PC-3 (cell line): ENCODE measurements at regions not wholly inside any gene's neighbourhood (a gene's known extent, or its start where the extent isn't known, plus 50 kb on each side); places are given as distances from the start of the nearest gene placed in this dataset.

Source experiments
- ATAC-seq: fragments of 200-7000 bp; cut with Tn5 transposase; 2 replicates; pipeline ENCODE4 v1.9.1; 2020; ENCODE audit warnings: mild to moderate bottlenecking, moderate library complexity
- BruUV-seq: library from RNA; stranded (reverse); fragments of 400-500 nt; replicated peaks from 2 replicates; lab custom pipeline; 2021; lab: Mats Ljungman, UMichigan
- CTCF ChIA-PET: fragments of 300-600 bp; sonication (Branson Sonifier 250); formaldehyde crosslinking; loops from one replicate; lab custom pipeline; 2022; ENCODE audit warnings: antibody characterized with exemption; lab: Charles Lee
- POLR2A ChIA-PET: fragments of 300-600 bp; sonication (Branson Sonifier 250); formaldehyde crosslinking; loops from one replicate; lab custom pipeline; 2022; ENCODE audit warnings: antibody characterized with exemption; ENCODE audit not compliant: unreplicated experiment; lab: Charles Lee
- DNase-seq: peaks from one replicate; pipeline ENCODE4 v3.0.0-alpha.2; 2015
- H2AFZ ChIP-seq: fragments of 300-600 bp; sonication (generic); 2 replicates; pipeline ENCODE4 v1.6.0; 2016; ENCODE audit warnings: antibody characterized with exemption, low read length
- H3F3A ChIP-seq: fragments of 300-600 bp; sonication (generic); one replicate; pipeline ENCODE4 v1.6.0; 2017; ENCODE audit warnings: antibody characterized with exemption, low read length, control low read depth, mild to moderate bottlenecking; ENCODE audit not compliant: unreplicated experiment
- H3K27ac ChIP-seq: fragments of 300-600 bp; sonication (generic); 2 replicates; pipeline ENCODE4 v1.5.1; 2016; ENCODE audit warnings: mild to moderate bottlenecking, low read length
- H3K27me3 ChIP-seq: fragments of 300-600 bp; sonication (generic); 2 replicates; pipeline ENCODE4 v1.6.1; 2016; ENCODE audit warnings: low read length, mixed read lengths
- H3K36me3 ChIP-seq: fragments of 300-600 bp; sonication (generic); 2 replicates; pipeline ENCODE4 v1.6.1; 2016; ENCODE audit warnings: low read depth, mixed run types, low read length, mixed read lengths
- H3K4me1 ChIP-seq: fragments of 300-600 bp; sonication (generic); 2 replicates; pipeline ENCODE4 v1.5.1; 2016; ENCODE audit warnings: low read length; ENCODE audit not compliant: insufficient read depth
- H3K4me2 ChIP-seq: fragments of 300-600 bp; sonication (generic); 2 replicates; pipeline ENCODE4 v1.6.0; 2016; ENCODE audit warnings: low read length
- H3K4me3 ChIP-seq: fragments of 300-600 bp; sonication (generic); 2 replicates; pipeline ENCODE4 v1.5.1; 2016; ENCODE audit warnings: mild to moderate bottlenecking, low read length, mixed read lengths
- H3K79me2 ChIP-seq: fragments of 300-600 bp; sonication (generic); 2 replicates; pipeline ENCODE4 v1.6.1; 2017; ENCODE audit warnings: low read length, mixed read lengths
- H3K9ac ChIP-seq: fragments of 300-600 bp; sonication (generic); 2 replicates; pipeline ENCODE4 v1.6.0; 2016; ENCODE audit warnings: mild to moderate bottlenecking, low read length
- H3K9me2 ChIP-seq: fragments of 300-600 bp; sonication (generic); replicated peaks from 2 replicates; pipeline ENCODE4 v1.6.1; 2016; ENCODE audit warnings: mixed run types, low read length, mixed read lengths
- H3K9me3 ChIP-seq: fragments of 300-600 bp; sonication (generic); 2 replicates; pipeline ENCODE4 v1.6.1; 2016; ENCODE audit warnings: low read length, mixed read lengths
- H4K20me1 ChIP-seq: fragments of 300-600 bp; sonication (generic); 2 replicates; pipeline ENCODE4 v1.6.1; 2016; ENCODE audit warnings: low read length, mixed read lengths
- EZH2 ChIP-seq: fragments of 300-600 bp; sonication (generic); IDR thresholded peaks from one replicate; pipeline ENCODE4 v1.6.1; 2017; ENCODE audit warnings: antibody characterized with exemption, mild to moderate bottlenecking, low read length; ENCODE audit not compliant: unreplicated experiment
- EZH2phosphoT487 ChIP-seq: fragments of 300-600 bp; sonication (generic); IDR thresholded peaks from 2 replicates; pipeline ENCODE4 v1.6.1; 2018; ENCODE audit warnings: mild to moderate bottlenecking, antibody characterized with exemption, low read length, borderline replicate concordance
- intact Hi-C: fragments of 100-400 bp; cut with micrococcal nuclease; formaldehyde crosslinking; loops from 2 replicates; pipeline ENCODE4 v1.9.0; 2023
- TF ChIP-seq, protein P1 (sequence below): fragments of 300-600 bp; sonication (generic); conservative IDR thresholded peaks from 2 replicates; pipeline ENCODE4 v1.5.1; 2017; ENCODE audit warnings: antibody characterized with exemption, low read depth, mild to moderate bottlenecking, low read length

DNA sequence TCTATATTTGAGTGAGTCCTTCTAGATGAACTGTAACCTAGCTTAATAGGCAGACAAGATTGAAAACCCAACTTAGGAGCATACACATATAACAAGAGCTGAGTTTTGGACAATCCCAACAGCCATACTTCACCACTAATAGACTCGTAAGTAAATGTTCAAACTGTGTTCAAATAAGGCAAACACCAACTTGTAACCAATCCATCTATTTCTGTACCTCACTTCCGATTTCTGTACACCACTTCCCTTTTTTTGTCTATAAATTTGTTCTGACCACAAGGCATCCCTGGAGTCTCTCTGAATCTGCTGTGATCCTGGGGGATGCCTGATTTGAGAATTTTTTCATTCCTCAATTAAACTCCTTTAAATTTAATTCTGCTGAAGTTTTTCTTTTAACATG is 1149.1 kb upstream of the NRXN1 start:
- peaks cover 2% of the 10 kb centered on the region; the same call in 1 of the 2 replicates for H3K36me3 ChIP-seq
- no peak for ATAC-seq

DNA sequence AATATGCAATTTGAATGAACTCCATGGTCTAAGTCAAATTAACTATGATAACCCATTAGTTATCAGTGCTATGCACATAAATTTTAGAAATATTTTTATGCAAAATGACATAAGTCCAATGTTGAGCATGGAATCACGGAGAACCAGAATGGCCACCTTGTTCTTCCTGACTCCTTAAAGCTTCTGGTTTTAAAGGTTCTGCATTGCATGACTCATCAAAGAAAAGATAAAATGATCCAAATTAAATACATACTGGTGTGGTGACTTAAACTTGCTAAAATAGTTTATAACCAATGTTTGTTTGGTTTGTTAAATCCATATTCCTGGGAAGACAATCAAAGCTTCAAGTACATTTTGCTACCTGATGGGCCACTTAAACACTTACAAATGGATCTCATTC is 1146.9 kb upstream of the NRXN1 start:
- Histone ChIP-seq H3K4me3 (no peak overlapping the region), H3K79me2 (no peaks in the 10 kb centered on the region), H3K9me3 (peaks cover 18% of the 10 kb centered on the region; the same call in 1 of the 2 replicates), H3K4me1 (peaks cover 10% of the 10 kb centered on the region; the same call in 1 of the 2 replicates), H3K9me2 (no peaks in the 10 kb centered on the region), H3K4me2 (no peak overlapping the region), H3K27me3 (no peaks in the 10 kb centered on the region), H3F3A (no peaks in the 10 kb centered on the region), H3K36me3 (peaks cover 2% of the 10 kb centered on the region; the same call in 1 of the 2 replicates), H3K9ac (no peak overlapping the region), H4K20me1 (no peaks in the 10 kb centered on the region), H3K27ac (peak overlapping the region; percentile 21; the same call in 1 of the 2 replicates), H2AFZ (no peak overlapping the region)
- TF ChIP-seq, protein P1, sequence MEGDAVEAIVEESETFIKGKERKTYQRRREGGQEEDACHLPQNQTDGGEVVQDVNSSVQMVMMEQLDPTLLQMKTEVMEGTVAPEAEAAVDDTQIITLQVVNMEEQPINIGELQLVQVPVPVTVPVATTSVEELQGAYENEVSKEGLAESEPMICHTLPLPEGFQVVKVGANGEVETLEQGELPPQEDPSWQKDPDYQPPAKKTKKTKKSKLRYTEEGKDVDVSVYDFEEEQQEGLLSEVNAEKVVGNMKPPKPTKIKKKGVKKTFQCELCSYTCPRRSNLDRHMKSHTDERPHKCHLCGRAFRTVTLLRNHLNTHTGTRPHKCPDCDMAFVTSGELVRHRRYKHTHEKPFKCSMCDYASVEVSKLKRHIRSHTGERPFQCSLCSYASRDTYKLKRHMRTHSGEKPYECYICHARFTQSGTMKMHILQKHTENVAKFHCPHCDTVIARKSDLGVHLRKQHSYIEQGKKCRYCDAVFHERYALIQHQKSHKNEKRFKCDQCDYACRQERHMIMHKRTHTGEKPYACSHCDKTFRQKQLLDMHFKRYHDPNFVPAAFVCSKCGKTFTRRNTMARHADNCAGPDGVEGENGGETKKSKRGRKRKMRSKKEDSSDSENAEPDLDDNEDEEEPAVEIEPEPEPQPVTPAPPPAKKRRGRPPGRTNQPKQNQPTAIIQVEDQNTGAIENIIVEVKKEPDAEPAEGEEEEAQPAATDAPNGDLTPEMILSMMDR: no peak
- TF ChIP-seq EZH2phosphoT487: no peak
- no peak for TF ChIP-seq EZH2
- ChIA-PET CTCF (no interaction called here), POLR2A (no interaction called here)
- ATAC-seq (peak; percentile 80), DNase-seq (peak; percentile 64)
- intact Hi-C loops: no loop called here
- BruUV-seq: no TSS peak

More for the DNA sequence above, 1149.1 kb upstream of the NRXN1 start:
- TF ChIP-seq EZH2phosphoT487 (no peak), EZH2 (no peak)
- TF ChIP-seq, protein P1: no peak
- Histone ChIP-seq H4K20me1 (no peaks in the 10 kb centered on the region), H3K9me2 (no peaks in the 10 kb centered on the region), H2AFZ (no peak overlapping the region), H3F3A (no peaks in the 10 kb centered on the region), H3K4me1 (peaks cover 10% of the 10 kb centered on the region; the same call in 1 of the 2 replicates), H3K4me2 (no peak overlapping the region), H3K4me3 (no peak overlapping the region), H3K27ac (no peak overlapping the region), H3K9me3 (peaks cover 18% of the 10 kb centered on the region; the same call in 1 of the 2 replicates), H3K27me3 (no peaks in the 10 kb centered on the region), H3K9ac (no peak overlapping the region), H3K79me2 (no peaks in the 10 kb centered on the region)
- ChIA-PET POLR2A (no interaction called here), CTCF (no interaction called here)
- no peak for DNase-seq
- no TSS peak for BruUV-seq
- intact Hi-C loops: no loop called here

DNA sequence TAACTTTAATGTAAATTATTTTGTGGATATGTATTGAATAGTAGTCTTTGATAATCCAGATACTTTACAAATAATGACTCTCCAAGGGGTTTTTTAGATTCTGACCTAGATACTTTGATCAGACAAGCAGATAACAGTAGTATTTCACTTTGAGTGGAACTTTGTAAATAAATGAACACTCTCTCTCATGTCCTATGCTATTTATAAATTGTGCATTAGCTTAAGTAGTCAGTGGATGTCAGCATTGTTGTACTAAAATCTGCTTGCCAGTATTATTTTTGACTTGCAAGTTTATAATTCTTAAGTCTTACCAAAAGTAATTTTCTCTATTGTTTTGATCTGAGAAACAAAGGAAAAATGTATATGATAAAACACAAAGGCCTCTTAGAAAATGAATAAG is 1113.1 kb upstream of the NRXN1 start:
- Histone ChIP-seq H3K4me2 (no peak overlapping the region), H3K9me2 (no peaks in the 10 kb centered on the region), H3K4me1 (peaks cover 4% of the 10 kb centered on the region; the same call in 1 of the 2 replicates), H3F3A (no peaks in the 10 kb centered on the region), H3K4me3 (no peak overlapping the region), H4K20me1 (no peaks in the 10 kb centered on the region), H3K36me3 (no peaks in the 10 kb centered on the region), H2AFZ (no peak overlapping the region), H3K9ac (no peak overlapping the region), H3K27me3 (no peaks in the 10 kb centered on the region), H3K9me3 (no peaks in the 10 kb centered on the region), H3K27ac (no peak overlapping the region), H3K79me2 (no peaks in the 10 kb centered on the region)
- CTCF ChIA-PET: no interaction called here
- POLR2A ChIA-PET: no interaction called here
- ATAC-seq: no peak
- intact Hi-C loops: loop anchor here (1.0 kb wide), 1 partner anchor 270 kb away; no protein-coding TSS in a partner anchor
- TF ChIP-seq, protein P1: no peak; the same call in 1 of the 2 replicates
- TF ChIP-seq EZH2 (no peak), EZH2phosphoT487 (no peak)
- DNase-seq: no peak
- BruUV-seq: no TSS peak
